Fibroblast of lung (primary cell): ENCODE measurements at regions not wholly inside any gene's neighbourhood (a gene's known extent, or its start where the extent isn't known, plus 50 kb on each side); places are given as distances from the start of the nearest gene placed in this dataset.

Experiments used
- DNase-seq, 2 donors: peaks; one replicate each; pipeline versions ENCODE4 v3.0.0 to v3.0.0-alpha.2; 2010; ENCODE audit warnings: low read depth in 2 of 2
- H2AFZ ChIP-seq: 2 replicates; pipeline ENCODE4 v1.5.1; 2012; ENCODE audit warnings: low read length, control low read depth, inconsistent platforms
- H3K27ac ChIP-seq: 2 replicates; pipeline ENCODE4 v1.5.1; 2011; ENCODE audit warnings: low read length, control low read depth; ENCODE audit not compliant: insufficient read depth
- H3K27me3 ChIP-seq: 2 replicates; pipeline ENCODE4 v1.5.1; 2011; ENCODE audit warnings: mild to moderate bottlenecking, low read length; ENCODE audit not compliant: control insufficient read depth, insufficient read depth
- H3K36me3 ChIP-seq: 2 replicates; pipeline ENCODE4 v1.5.1; 2011; ENCODE audit warnings: low read length; ENCODE audit not compliant: control insufficient read depth, insufficient read depth
- H3K4me1 ChIP-seq: 2 replicates; pipeline ENCODE4 v1.5.1; 2011; ENCODE audit warnings: low read length; ENCODE audit not compliant: control insufficient read depth, insufficient read depth; ENCODE audit errors: extremely low read depth
- H3K4me2 ChIP-seq: 2 replicates; pipeline ENCODE4 v1.5.1; 2011; ENCODE audit warnings: low read length, control low read depth; ENCODE audit not compliant: insufficient read depth; ENCODE audit errors: extremely low read depth
- H3K4me3 ChIP-seq, 4 experiments: fragments of 200-600 bp in 1 of 4; sonication (generic) in 1 of 4; replicated peaks in 1 of 4; 2 replicates each; pipeline ENCODE4 v1.5.1; 2011 to 2016; ENCODE audit warnings: low read length in 4 of 4, low read depth in 3 of 4, mild to moderate bottlenecking in 3 of 4, control low read depth in 2 of 4, inconsistent platforms in 1 of 4, mixed read lengths in 1 of 4; ENCODE audit not compliant: insufficient read depth in 1 of 4; ENCODE audit errors: control extremely low read depth in 1 of 4
- H3K79me2 ChIP-seq: 2 replicates; pipeline ENCODE4 v1.5.1; 2012; ENCODE audit warnings: mild to moderate bottlenecking, low read length, inconsistent platforms; ENCODE audit not compliant: control insufficient read depth, insufficient read depth
- H3K9ac ChIP-seq: 2 replicates; pipeline ENCODE4 v1.5.1; 2011; ENCODE audit warnings: mild to moderate bottlenecking, low read length, control low read depth; ENCODE audit not compliant: insufficient read depth
- H3K9me3 ChIP-seq: 2 replicates; pipeline ENCODE4 v1.5.1; 2012; ENCODE audit warnings: low read depth, low read length; ENCODE audit not compliant: control insufficient read depth, insufficient read depth
- H4K20me1 ChIP-seq: 2 replicates; pipeline ENCODE4 v1.5.1; 2011; ENCODE audit warnings: low read length; ENCODE audit not compliant: control insufficient read depth, insufficient read depth; ENCODE audit errors: extremely low read depth
- EZH2 ChIP-seq: IDR thresholded peaks from 2 replicates; pipeline ENCODE4 v1.5.1; 2012; ENCODE audit warnings: low read length, control low read depth, mild to moderate bottlenecking; ENCODE audit errors: missing control alignments
- TF ChIP-seq, protein P1 (sequence below), 2 donors: IDR thresholded peaks in 1 of 2; conservative IDR thresholded peaks in 1 of 2; 1 replicate in 1 of 2; 2 replicates in 1 of 2; pipeline ENCODE4 v1.5.1; 2011 to 2012; ENCODE audit warnings: low read length in 2 of 2, control low read depth in 1 of 2, inconsistent platforms in 1 of 2, low read depth in 1 of 2, mild to moderate bottlenecking in 1 of 2

DNA sequence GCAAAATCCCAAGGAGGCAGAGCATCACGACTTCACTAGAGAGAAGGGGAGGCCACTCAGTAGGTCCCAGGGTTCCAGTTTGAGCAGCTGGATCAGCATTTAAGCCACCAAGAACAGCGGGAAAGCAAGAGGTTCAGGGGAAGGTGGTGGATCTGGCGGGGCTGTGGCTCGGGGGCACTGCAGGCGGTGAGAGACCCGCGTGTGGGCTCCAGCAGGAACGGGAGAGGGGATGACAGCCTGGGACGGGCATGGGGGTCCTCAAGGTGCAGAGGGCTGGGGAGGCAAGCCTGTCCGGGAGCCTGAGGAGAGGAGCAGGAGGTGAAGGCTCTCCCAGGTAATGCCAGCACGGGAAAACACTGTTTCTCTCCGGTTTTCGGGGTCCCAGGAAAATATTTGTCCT lies 123.6 kb downstream of the IRX2 start:
- Histone ChIP-seq H3K9ac (no peak overlapping the region), H3K4me2 (no peak overlapping the region), H3K4me3 (no peak overlapping the region), H3K79me2 (no peaks in the 10 kb centered on the region), H3K9me3 (no peaks in the 10 kb centered on the region), H3K27me3 (no peaks in the 10 kb centered on the region), H3K36me3 (no peaks in the 10 kb centered on the region), H4K20me1 (no peaks in the 10 kb centered on the region), H3K27ac (no peak overlapping the region), H3K4me1 (no peaks in the 10 kb centered on the region), H2AFZ (no peak overlapping the region)
- TF ChIP-seq EZH2 = no peak
- DNase-seq = no peak

DNA sequence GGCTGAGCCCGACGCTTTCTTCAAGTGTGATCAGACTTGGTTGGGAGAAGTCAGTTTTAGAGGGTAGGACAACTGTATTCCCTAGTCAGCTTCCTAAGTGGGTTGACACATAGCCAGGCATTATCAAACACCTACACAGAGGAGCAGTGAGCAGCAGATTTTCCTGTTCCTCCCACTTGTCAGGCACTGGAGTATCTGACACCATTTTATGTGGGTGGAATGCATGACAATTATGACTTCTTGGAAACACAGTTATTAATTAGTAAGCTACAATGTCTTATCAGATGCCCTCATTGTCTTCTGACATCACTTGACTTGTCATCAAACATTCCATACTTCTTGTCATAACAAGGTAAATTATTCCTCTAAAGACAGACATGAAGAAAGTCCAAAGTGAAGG lies 124.9 kb downstream of the IRX2 start:
- TF ChIP-seq EZH2 = no peak
- TF ChIP-seq, protein P1, sequence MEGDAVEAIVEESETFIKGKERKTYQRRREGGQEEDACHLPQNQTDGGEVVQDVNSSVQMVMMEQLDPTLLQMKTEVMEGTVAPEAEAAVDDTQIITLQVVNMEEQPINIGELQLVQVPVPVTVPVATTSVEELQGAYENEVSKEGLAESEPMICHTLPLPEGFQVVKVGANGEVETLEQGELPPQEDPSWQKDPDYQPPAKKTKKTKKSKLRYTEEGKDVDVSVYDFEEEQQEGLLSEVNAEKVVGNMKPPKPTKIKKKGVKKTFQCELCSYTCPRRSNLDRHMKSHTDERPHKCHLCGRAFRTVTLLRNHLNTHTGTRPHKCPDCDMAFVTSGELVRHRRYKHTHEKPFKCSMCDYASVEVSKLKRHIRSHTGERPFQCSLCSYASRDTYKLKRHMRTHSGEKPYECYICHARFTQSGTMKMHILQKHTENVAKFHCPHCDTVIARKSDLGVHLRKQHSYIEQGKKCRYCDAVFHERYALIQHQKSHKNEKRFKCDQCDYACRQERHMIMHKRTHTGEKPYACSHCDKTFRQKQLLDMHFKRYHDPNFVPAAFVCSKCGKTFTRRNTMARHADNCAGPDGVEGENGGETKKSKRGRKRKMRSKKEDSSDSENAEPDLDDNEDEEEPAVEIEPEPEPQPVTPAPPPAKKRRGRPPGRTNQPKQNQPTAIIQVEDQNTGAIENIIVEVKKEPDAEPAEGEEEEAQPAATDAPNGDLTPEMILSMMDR (conservative IDR thresholded peaks at IDR 0.05 in 1 of 2, IDR thresholded peaks at IDR 0.05 in 1 of 2; ENCODE audit: low read depth in 1 of 2, low read length in 2 of 2) = no peak
- Histone ChIP-seq H3K27me3 (no peaks in the 10 kb centered on the region), H3K36me3 (no peaks in the 10 kb centered on the region), H3K9me3 (no peaks in the 10 kb centered on the region), H3K27ac (no peak overlapping the region), H4K20me1 (no peaks in the 10 kb centered on the region), H2AFZ (no peak overlapping the region), H3K4me2 (no peak overlapping the region), H3K79me2 (no peaks in the 10 kb centered on the region), H3K4me1 (no peaks in the 10 kb centered on the region), H3K4me3 (no peak overlapping the region), H3K9ac (no peak overlapping the region)
- DNase-seq = no peak

DNA sequence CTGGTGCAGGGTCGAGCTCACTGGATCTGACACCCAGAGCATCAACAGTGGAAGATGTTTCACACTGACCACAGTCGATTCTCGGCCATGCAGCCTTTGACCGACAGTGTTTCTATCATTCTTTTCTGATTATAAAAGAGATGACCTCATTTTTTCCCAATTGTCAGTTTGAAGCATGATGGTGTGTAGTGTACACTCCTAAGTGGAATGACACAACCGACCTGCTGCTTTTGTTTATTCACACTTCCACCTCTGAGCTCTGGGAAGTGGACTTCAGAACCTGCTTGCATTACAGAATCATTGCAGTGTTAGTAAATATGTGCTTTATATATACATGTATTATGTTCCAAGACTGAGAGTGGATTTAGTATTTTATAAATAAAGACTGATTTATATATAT lies 128.6 kb downstream of the IRX2 start:
- H3K4me2 ChIP-seq = no peak overlapping the region
- no peak overlapping the region for H3K9ac ChIP-seq
- H3K27ac ChIP-seq = no peak overlapping the region
- no peak overlapping the region for H3K4me3 ChIP-seq
- H3K9me3 ChIP-seq = no peaks in the 10 kb centered on the region
- H3K4me1 ChIP-seq = no peaks in the 10 kb centered on the region
- H3K27me3 ChIP-seq = no peaks in the 10 kb centered on the region
- TF ChIP-seq, protein P1 (conservative IDR thresholded peaks at IDR 0.05 in 1 of 2, IDR thresholded peaks at IDR 0.05 in 1 of 2; ENCODE audit: low read depth in 1 of 2, low read length in 2 of 2) = no peak
- no peak for TF ChIP-seq EZH2
- H4K20me1 ChIP-seq = no peaks in the 10 kb centered on the region
- H2AFZ ChIP-seq = no peak overlapping the region
- no peak for DNase-seq
- H3K79me2 ChIP-seq = no peaks in the 10 kb centered on the region
- no peaks in the 10 kb centered on the region for H3K36me3 ChIP-seq

DNA sequence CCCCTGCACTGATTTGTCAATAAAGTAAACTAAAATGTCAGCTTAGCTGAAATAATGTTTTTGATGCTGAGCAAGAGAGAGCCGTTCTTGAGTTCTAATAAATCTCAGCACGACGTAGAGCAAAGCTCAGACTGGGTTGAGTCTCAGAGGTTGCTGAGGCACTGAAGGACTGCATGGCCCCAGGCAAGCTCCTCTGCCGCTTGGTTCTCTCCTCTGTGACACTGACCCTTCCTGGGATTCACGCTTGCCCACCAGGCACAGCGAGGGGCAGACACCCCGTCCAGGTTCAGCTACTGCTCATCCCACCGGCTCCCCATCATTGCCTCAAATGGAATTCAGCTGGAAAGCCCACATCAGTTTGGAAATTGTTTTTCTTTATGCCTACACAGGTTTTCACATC lies 129.8 kb downstream of the IRX2 start:
- H3K4me1 ChIP-seq = no peaks in the 10 kb centered on the region
- no peak overlapping the region for H3K9ac ChIP-seq
- no peak for TF ChIP-seq EZH2
- TF ChIP-seq, protein P1 (conservative IDR thresholded peaks at IDR 0.05 in 1 of 2, IDR thresholded peaks at IDR 0.05 in 1 of 2; ENCODE audit: low read depth in 1 of 2, low read length in 2 of 2) = no peak
- H3K4me3 ChIP-seq = no peak overlapping the region
- H4K20me1 ChIP-seq = no peaks in the 10 kb centered on the region
- no peaks in the 10 kb centered on the region for H3K79me2 ChIP-seq
- H3K9me3 ChIP-seq = no peaks in the 10 kb centered on the region
- DNase-seq = no peak
- H2AFZ ChIP-seq = no peak overlapping the region
- no peak overlapping the region for H3K4me2 ChIP-seq
- no peaks in the 10 kb centered on the region for H3K27me3 ChIP-seq
- no peaks in the 10 kb centered on the region for H3K36me3 ChIP-seq
- H3K27ac ChIP-seq = no peak overlapping the region
